ENCODE measurements at regions not wholly inside any gene's neighbourhood (a gene's known extent, or its start where the extent isn't known, plus 50 kb on each side); places are given as distances from the start of the nearest gene placed in this dataset.

DNA sequence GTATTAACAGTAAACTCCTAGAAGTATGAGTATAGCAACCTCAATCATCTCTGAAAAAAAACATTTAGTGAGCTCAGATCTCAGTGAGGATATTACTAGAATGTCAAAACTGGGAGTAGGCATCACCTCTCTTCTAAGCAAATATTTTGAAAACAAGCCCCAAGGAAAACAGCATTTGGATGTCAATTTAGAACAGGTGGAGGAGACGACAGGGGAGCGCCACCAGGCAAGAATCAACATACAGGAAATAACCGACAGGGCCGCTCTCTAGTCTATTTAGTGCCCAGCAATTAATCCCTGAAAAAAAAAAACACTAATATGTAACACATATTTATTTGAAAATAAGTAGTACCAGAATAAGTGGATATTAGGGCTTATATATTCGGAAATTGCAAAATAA is 940.3 kb upstream of the ADGRL3 start:
- ATAC-seq (ENCODE audit: low FRiP score in 2 of 2) (no peak), DNase-seq (no peak)
- H3K27ac ChIP-seq, result no peak overlapping the region
- H3K4me1 ChIP-seq, result no peaks in the 10 kb centered on the region
- TF ChIP-seq POLR2A (IDR thresholded peaks at IDR 0.05) (no peak), POLR2AphosphoS5 (IDR thresholded peaks at IDR 0.05) (no peak), EP300 (IDR thresholded peaks at IDR 0.05) (no peak)
- TF ChIP-seq, protein P1, sequence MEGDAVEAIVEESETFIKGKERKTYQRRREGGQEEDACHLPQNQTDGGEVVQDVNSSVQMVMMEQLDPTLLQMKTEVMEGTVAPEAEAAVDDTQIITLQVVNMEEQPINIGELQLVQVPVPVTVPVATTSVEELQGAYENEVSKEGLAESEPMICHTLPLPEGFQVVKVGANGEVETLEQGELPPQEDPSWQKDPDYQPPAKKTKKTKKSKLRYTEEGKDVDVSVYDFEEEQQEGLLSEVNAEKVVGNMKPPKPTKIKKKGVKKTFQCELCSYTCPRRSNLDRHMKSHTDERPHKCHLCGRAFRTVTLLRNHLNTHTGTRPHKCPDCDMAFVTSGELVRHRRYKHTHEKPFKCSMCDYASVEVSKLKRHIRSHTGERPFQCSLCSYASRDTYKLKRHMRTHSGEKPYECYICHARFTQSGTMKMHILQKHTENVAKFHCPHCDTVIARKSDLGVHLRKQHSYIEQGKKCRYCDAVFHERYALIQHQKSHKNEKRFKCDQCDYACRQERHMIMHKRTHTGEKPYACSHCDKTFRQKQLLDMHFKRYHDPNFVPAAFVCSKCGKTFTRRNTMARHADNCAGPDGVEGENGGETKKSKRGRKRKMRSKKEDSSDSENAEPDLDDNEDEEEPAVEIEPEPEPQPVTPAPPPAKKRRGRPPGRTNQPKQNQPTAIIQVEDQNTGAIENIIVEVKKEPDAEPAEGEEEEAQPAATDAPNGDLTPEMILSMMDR (IDR thresholded peaks at IDR 0.05), result no peak
- H3K27me3 ChIP-seq, result no peaks in the 10 kb centered on the region
- whole genome bisulfite sequencing, 2 donors, result 84% methylated on average over 5 of the region's 5 CpGs
- no peak overlapping the region for H3K4me3 ChIP-seq
- no peaks in the 10 kb centered on the region for H3K36me3 ChIP-seq
- no peaks in the 10 kb centered on the region for H3K9me3 ChIP-seq

DNA sequence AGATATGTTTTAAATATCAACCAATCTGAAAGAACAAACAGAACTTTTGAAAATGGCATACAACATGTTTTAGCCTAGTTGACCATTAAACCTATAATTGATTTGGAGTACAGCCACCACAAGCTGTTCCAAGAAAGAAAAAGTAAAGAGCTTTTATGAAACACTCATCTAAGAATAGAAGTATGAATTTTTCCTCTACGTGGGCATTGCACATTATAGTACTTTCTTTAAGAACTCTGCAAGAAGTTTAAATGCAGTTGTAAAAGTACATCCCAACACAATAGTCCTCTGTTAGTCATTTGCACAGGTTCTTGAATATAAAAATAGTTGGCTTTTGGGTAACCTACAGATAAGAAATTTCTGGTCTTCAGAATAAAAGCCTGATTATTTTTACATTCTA is 933.6 kb upstream of the ADGRL3 start:
- WGBS, 2 donors, result 30 to 39% methylated on average over 1 of the region's 1 CpG
- no peak overlapping the region for H3K4me3 ChIP-seq
- H3K27ac ChIP-seq, result no peak overlapping the region
- DNase-seq (no peak), ATAC-seq (ENCODE audit: low FRiP score in 2 of 2) (no peak)
- TF ChIP-seq POLR2AphosphoS5 (IDR thresholded peaks at IDR 0.05), result no peak
- no peaks in the 10 kb centered on the region for H3K4me1 ChIP-seq
- H3K27me3 ChIP-seq, result no peaks in the 10 kb centered on the region
- no peaks in the 10 kb centered on the region for H3K9me3 ChIP-seq
- H3K36me3 ChIP-seq, result no peaks in the 10 kb centered on the region

DNA sequence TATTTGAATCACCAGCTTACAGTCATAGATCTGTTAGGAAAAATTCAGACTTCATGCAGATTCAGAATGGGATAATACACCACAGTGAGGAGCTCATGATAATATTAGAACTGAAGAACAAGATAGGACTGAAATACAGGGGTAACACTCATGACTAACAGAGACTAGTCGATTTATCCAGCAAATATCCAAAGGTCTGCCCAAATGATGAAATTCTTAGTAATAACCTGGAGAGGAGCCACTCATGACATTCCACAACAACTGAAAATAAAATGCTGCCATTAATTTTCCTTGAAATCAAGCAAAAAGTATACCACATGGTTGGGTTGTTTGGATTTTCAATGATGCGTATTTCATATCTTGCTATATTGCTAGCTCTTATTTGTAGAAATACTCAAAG is 903.7 kb upstream of the ADGRL3 start:
- 40 to 72% methylated on average over 2 of the region's 2 CpGs for WGBS, 2 donors
- Histone ChIP-seq H3K36me3 (no peaks in the 10 kb centered on the region), H3K9me3 (no peaks in the 10 kb centered on the region), H3K27me3 (no peaks in the 10 kb centered on the region), H3K27ac (no peak overlapping the region), H3K4me1 (no peaks in the 10 kb centered on the region), H3K4me3 (no peak overlapping the region)
- DNase-seq (no peak), ATAC-seq (ENCODE audit: low FRiP score in 2 of 2) (no peak)
- TF ChIP-seq EP300 (IDR thresholded peaks at IDR 0.05) (no peak), POLR2AphosphoS5 (IDR thresholded peaks at IDR 0.05) (no peak), POLR2A (IDR thresholded peaks at IDR 0.05) (no peak)
- TF ChIP-seq, protein P1 (IDR thresholded peaks at IDR 0.05), result no peak

DNA sequence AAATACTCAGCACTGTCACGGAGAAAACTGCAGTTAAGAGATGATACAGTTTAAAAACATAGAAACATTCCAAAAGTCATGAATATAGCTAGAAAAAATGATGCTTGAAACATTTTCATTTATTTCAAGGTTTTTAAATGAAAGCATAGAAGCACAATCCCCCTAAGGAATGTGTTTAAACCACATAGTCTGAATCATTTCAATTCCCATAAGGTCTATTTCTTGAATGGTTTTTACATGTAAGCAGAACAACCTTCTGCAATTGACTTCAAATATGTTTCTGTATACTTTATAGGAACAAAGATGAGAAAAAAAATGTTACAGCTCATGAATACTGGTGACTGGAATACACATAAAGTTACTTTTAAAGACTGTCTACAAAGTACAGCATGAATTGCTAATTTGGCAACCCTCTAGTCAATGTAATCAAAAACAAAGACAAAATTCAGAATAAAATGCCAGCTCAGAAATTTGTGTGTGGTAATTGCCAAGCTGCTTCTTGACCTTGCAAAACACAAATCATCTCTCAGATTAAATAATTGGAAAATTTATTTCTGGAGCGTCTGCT is 886.4 kb upstream of the ADGRL3 start:
- Histone ChIP-seq H3K4me1 (no peaks in the 10 kb centered on the region), H3K36me3 (no peaks in the 10 kb centered on the region), H3K27ac (no peak overlapping the region), H3K4me3 (no peak overlapping the region), H3K9me3 (no peaks in the 10 kb centered on the region), H3K27me3 (no peaks in the 10 kb centered on the region)
- WGBS, 2 donors, result 78 to 87% methylated on average over 2 of the region's 2 CpGs
- no peak for DNase-seq
- ATAC-seq (ENCODE audit: low FRiP score in 2 of 2), result no peak
- TF ChIP-seq, protein P1 (IDR thresholded peaks at IDR 0.05), result no peak
- TF ChIP-seq POLR2A (IDR thresholded peaks at IDR 0.05), result no peak
- TF ChIP-seq EP300 (IDR thresholded peaks at IDR 0.05), result no peak
- TF ChIP-seq POLR2AphosphoS5 (IDR thresholded peaks at IDR 0.05), result no peak

DNA sequence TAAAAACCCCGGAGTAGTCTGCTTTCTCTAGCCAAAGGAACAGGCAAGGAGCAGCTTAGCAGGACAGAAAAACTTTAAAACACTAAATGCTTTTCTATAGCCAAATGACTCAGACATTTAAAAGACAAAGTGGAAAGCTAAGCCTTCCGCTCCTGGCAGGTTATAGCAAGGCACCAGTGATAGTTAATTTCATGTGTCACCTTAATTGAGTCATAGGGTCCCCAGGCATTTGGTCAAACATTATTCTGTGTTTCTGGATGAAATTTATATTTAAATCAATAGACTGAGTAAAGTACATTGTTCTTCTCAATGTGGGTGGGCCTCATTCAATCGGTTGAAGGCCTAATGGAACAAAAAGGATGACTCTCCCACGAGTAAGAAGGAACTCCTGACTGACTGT is 885.7 kb upstream of the ADGRL3 start:
- WGBS, 2 donors, result 73 to 77% methylated on average over 4 of the region's 4 CpGs
- no peak overlapping the region for H3K27ac ChIP-seq
- no peaks in the 10 kb centered on the region for H3K27me3 ChIP-seq
- TF ChIP-seq POLR2AphosphoS5 (IDR thresholded peaks at IDR 0.05) (no peak), EP300 (IDR thresholded peaks at IDR 0.05) (no peak), POLR2A (IDR thresholded peaks at IDR 0.05) (no peak)
- TF ChIP-seq, protein P1 (IDR thresholded peaks at IDR 0.05), result no peak
- H3K36me3 ChIP-seq, result no peaks in the 10 kb centered on the region
- no peaks in the 10 kb centered on the region for H3K4me1 ChIP-seq
- DNase-seq, result no peak
- H3K4me3 ChIP-seq, result no peak overlapping the region
- ATAC-seq (ENCODE audit: low FRiP score in 2 of 2), result no peak
- H3K9me3 ChIP-seq, result no peaks in the 10 kb centered on the region

All from upper lobe of left lung (tissue), 6 donors.